Body of pancreas (tissue), 4 donors: ENCODE measurements at regions not wholly inside any gene's neighbourhood (a gene's known extent, or its start where the extent isn't known, plus 50 kb on each side); places are given as distances from the start of the nearest gene placed in this dataset.

Experiments used
- ATAC-seq: fragments of 150-250 bp; one replicate; pipeline ENCODE4 v1.9.1; 2016
- DNase-seq, 4 donors: peaks; one replicate each; pipeline ENCODE4 v3.0.0-alpha.2; 2019
- H3K27ac ChIP-seq, 4 donors: fragments of 200-600 bp; sonication (generic); 1 replicate in 3 of 4; 2 replicates in 1 of 4; pipeline versions ENCODE4 v1.5.1 to v1.6.1; 2016 to 2019; ENCODE audit warnings: mild to moderate bottlenecking in 1 of 4, mixed read lengths in 1 of 4, moderate library complexity in 1 of 4
- H3K27me3 ChIP-seq, 2 donors: fragments of 200-600 bp; sonication (generic); one replicate each; pipeline ENCODE4 v1.6.0; 2016; ENCODE audit warnings: mild to moderate bottlenecking in 1 of 2
- H3K36me3 ChIP-seq, 2 donors: fragments of 200-600 bp; sonication (generic); replicated peaks in 1 of 2; 2 replicates each; pipeline ENCODE4 v1.5.1; 2016; ENCODE audit warnings: low read depth in 2 of 2; ENCODE audit not compliant: insufficient read depth in 1 of 2
- H3K4me1 ChIP-seq: fragments of 200-600 bp; sonication (generic); one replicate; pipeline ENCODE4 v1.6.0; 2016
- H3K4me3 ChIP-seq, 2 donors: fragments of 200-600 bp; sonication (generic); 1 replicate in 1 of 2; 2 replicates in 1 of 2; pipeline ENCODE4 v1.5.1; 2016 to 2019
- H3K9me3 ChIP-seq, 3 donors: fragments of 200-600 bp; sonication (generic); 1 replicate in 2 of 3; 2 replicates in 1 of 3; pipeline ENCODE4 v1.5.1; 2016
- CTCF ChIP-seq, 7 experiments: fragments of 450-650 bp in 4 of 7; fragments of 200-600 bp in 3 of 7; sonication (generic) in 3 of 7; IDR thresholded peaks; one replicate each; pipeline ENCODE4 v1.5.1; 2016 to 2019; ENCODE audit warnings: antibody characterized with exemption in 7 of 7
- POLR2A ChIP-seq, 3 donors: fragments of 450-650 bp; IDR thresholded peaks; one replicate each; pipeline ENCODE4 v1.6.1; 2016; ENCODE audit warnings: antibody characterized with exemption in 3 of 3, mild to moderate bottlenecking in 2 of 3
- WGBS, 2 donors: methylation state at CpG; one replicate each; pipeline ENCODE4 v1.1.5; 2017; 5-methylcytosine and 5-hydroxymethylcytosine counted together
- intact Hi-C: fragments of 100-400 bp; cut with DNase I; formaldehyde crosslinking; loops from one replicate; pipeline ENCODE4 v1.15.1; 2023

- DNase-seq (no peak), ATAC-seq (no peak)
- no peaks in the 10 kb centered on the region for H3K36me3 ChIP-seq
- intact Hi-C loops = no loop called here
- H3K27me3 ChIP-seq = no peaks in the 10 kb centered on the region
- TF ChIP-seq POLR2A (IDR thresholded peaks at IDR 0.05) (no peak), CTCF (IDR thresholded peaks at IDR 0.05) (no peak)
- H3K4me1 ChIP-seq = no peaks in the 10 kb centered on the region
- H3K27ac ChIP-seq = no peak overlapping the region
- H3K9me3 ChIP-seq = no peaks in the 10 kb centered on the region
- H3K4me3 ChIP-seq = no peak overlapping the region
Observed at GRCh38 chr10:107942826-107943225, 778.3 kb upstream of the SORCS1 start.

- no peaks in the 10 kb centered on the region for H3K4me1 ChIP-seq
- no peaks in the 10 kb centered on the region for H3K27me3 ChIP-seq
- no peak overlapping the region for H3K4me3 ChIP-seq
- TF ChIP-seq POLR2A (IDR thresholded peaks at IDR 0.05) (no peak), CTCF (IDR thresholded peaks at IDR 0.05) (no peak)
- 56 to 80% methylated on average over 2 of the region's 2 CpGs for WGBS, 2 donors
- no peak for ATAC-seq
- no peak overlapping the region for H3K27ac ChIP-seq
- H3K36me3 ChIP-seq = no peaks in the 10 kb centered on the region
- no peaks in the 10 kb centered on the region for H3K9me3 ChIP-seq
- intact Hi-C loops = no loop called here
- DNase-seq = no peak
Observed at GRCh38 chr10:107933076-107933475, 768.6 kb upstream of the SORCS1 start.

GRCh38 chr10:107931808-107932207 lies 767.3 kb upstream of the SORCS1 start:
- Histone ChIP-seq H3K27ac (no peak overlapping the region), H3K36me3 (no peaks in the 10 kb centered on the region), H3K27me3 (no peaks in the 10 kb centered on the region), H3K4me3 (no peak overlapping the region), H3K4me1 (no peaks in the 10 kb centered on the region), H3K9me3 (no peaks in the 10 kb centered on the region)
- ATAC-seq = no peak
- no peak for DNase-seq
- 62 to 68% methylated on average over 1 of the region's 1 CpG for WGBS, 2 donors
- TF ChIP-seq CTCF (IDR thresholded peaks at IDR 0.05) (no peak), POLR2A (IDR thresholded peaks at IDR 0.05) (no peak)
- intact Hi-C loops = no loop called here

GRCh38 chr10:107930037-107930436 lies 765.5 kb upstream of the SORCS1 start:
- H3K4me1 ChIP-seq = no peaks in the 10 kb centered on the region
- no peaks in the 10 kb centered on the region for H3K27me3 ChIP-seq
- H3K36me3 ChIP-seq = no peaks in the 10 kb centered on the region
- DNase-seq (no peak), ATAC-seq (no peak)
- WGBS, 2 donors = 32 to 43% methylated on average over 2 of the region's 2 CpGs
- intact Hi-C loops = no loop called here
- no peak overlapping the region for H3K27ac ChIP-seq
- TF ChIP-seq CTCF (IDR thresholded peaks at IDR 0.05) = no peak
- TF ChIP-seq POLR2A (IDR thresholded peaks at IDR 0.05) = no peak
- no peak overlapping the region for H3K4me3 ChIP-seq
- no peaks in the 10 kb centered on the region for H3K9me3 ChIP-seq

GRCh38 chr10:107924458-107924857 lies 760.0 kb upstream of the SORCS1 start:
- H3K27me3 ChIP-seq = no peaks in the 10 kb centered on the region
- DNase-seq = no peak
- 62 to 72% methylated on average over 5 of the region's 5 CpGs for WGBS, 2 donors

More at GRCh38 chr10:107924458-107924857, 760.0 kb upstream of the SORCS1 start:
- no peaks in the 10 kb centered on the region for H3K36me3 ChIP-seq
- H3K4me1 ChIP-seq = no peaks in the 10 kb centered on the region
- H3K27ac ChIP-seq = no peak overlapping the region
- H3K9me3 ChIP-seq = no peaks in the 10 kb centered on the region
- intact Hi-C loops = no loop called here
- no peak for ATAC-seq
- no peak overlapping the region for H3K4me3 ChIP-seq
- TF ChIP-seq CTCF (IDR thresholded peaks at IDR 0.05) = no peak
